HEK293 (cell line): ENCODE measurements at regions not wholly inside any gene's neighbourhood (a gene's known extent, or its start where the extent isn't known, plus 50 kb on each side); places are given as distances from the start of the nearest gene placed in this dataset.

Experiments
- CTCF ChIA-PET: fragments of 350-600 bp; formaldehyde crosslinking; extraction: SDS; loops from one replicate; lab custom pipeline; 2021; ENCODE audit warnings: antibody characterized with exemption; lab: Yijun Ruan, JAX
- POLR2A ChIA-PET: fragments of 300-600 bp; formaldehyde crosslinking; extraction: SDS; loops from one replicate; lab custom pipeline; 2020; ENCODE audit warnings: antibody characterized with exemption, inconsistent platforms; lab: Yijun Ruan, JAX
- H3K27ac ChIP-seq: fragments of 200-500 bp; sonication (Bioruptor generic); 2 replicates; pipeline ENCODE4 v1.5.1; 2014; ENCODE audit warnings: low read depth, low read length, control low read depth, inconsistent platforms; ENCODE audit errors: extremely low read depth
- H3K36me3 ChIP-seq, 2 experiments: fragments of 200-500 bp in 1 of 2; sonication (Bioruptor generic) in 1 of 2; 1 replicate in 1 of 2; 2 replicates in 1 of 2; pipeline ENCODE4 v1.5.1; 2014 to 2017; ENCODE audit warnings: inconsistent platforms in 2 of 2, low read length in 2 of 2; ENCODE audit not compliant: control insufficient read depth in 2 of 2, insufficient read depth in 1 of 2
- H3K4me1 ChIP-seq: fragments of 200-500 bp; sonication (Bioruptor generic); 2 replicates; pipeline ENCODE4 v1.5.1; 2014; ENCODE audit warnings: mild to moderate bottlenecking, low read length, inconsistent platforms; ENCODE audit not compliant: control insufficient read depth, insufficient read depth
- H3K4me3 ChIP-seq: 2 replicates; pipeline ENCODE4 v1.5.1; 2011; ENCODE audit warnings: low read depth, mild to moderate bottlenecking, control low read depth, low read length, moderate library complexity
- H3K9me3 ChIP-seq: fragments of 200-500 bp; sonication (Bioruptor generic); 2 replicates; pipeline ENCODE4 v1.5.1; 2014; ENCODE audit warnings: low read depth, low read length, inconsistent platforms; ENCODE audit not compliant: control insufficient read depth, insufficient read depth
- GLIS1 ChIP-seq: fragments of 450-650 bp; formaldehyde crosslinking; IDR thresholded peaks from 2 replicates; pipeline ENCODE4 v1.5.1; 2016; ENCODE audit warnings: missing biosample characterization, missing genetic modification characterization
- KLF1 ChIP-seq: fragments of 450-650 bp; formaldehyde crosslinking; IDR thresholded peaks from 2 replicates; pipeline ENCODE4 v1.5.1; 2016; ENCODE audit warnings: missing biosample characterization, missing genetic modification characterization
- PRDM1 ChIP-seq: fragments of 450-650 bp; formaldehyde crosslinking; IDR thresholded peaks from 2 replicates; pipeline ENCODE4; 2016; ENCODE audit warnings: missing biosample characterization, missing genetic modification characterization
- REPIN1 ChIP-seq: fragments of 450-650 bp; formaldehyde crosslinking; IDR thresholded peaks from 2 replicates; pipeline ENCODE4 v1.5.1; 2017; ENCODE audit warnings: missing biosample characterization, missing genetic modification characterization, low read depth
- TRIM28 ChIP-seq: IDR thresholded peaks from 2 replicates; pipeline ENCODE4 v1.6.1; 2011; ENCODE audit warnings: low read length, control low read depth, borderline replicate concordance
- ZNF138 ChIP-seq: fragments of 450-650 bp; formaldehyde crosslinking; IDR thresholded peaks from 2 replicates; pipeline ENCODE4 v1.5.1; 2016; ENCODE audit warnings: missing biosample characterization, missing genetic modification characterization, borderline replicate concordance
- ZNF221 ChIP-seq: fragments of 450-650 bp; formaldehyde crosslinking; IDR thresholded peaks from 2 replicates; pipeline ENCODE4 v1.5.1; 2017; ENCODE audit warnings: missing biosample characterization, missing genetic modification characterization, borderline replicate concordance
- ZNF248 ChIP-seq: fragments of 450-650 bp; formaldehyde crosslinking; IDR thresholded peaks from 2 replicates; pipeline ENCODE4 v1.5.1; 2017; ENCODE audit warnings: missing biosample characterization, missing genetic modification characterization
- ZNF266 ChIP-seq: fragments of 450-650 bp; formaldehyde crosslinking; IDR thresholded peaks from 2 replicates; pipeline ENCODE4 v1.5.1; 2016; ENCODE audit warnings: missing biosample characterization, missing genetic modification characterization, low read depth
- ZNF404 ChIP-seq: fragments of 450-650 bp; formaldehyde crosslinking; IDR thresholded peaks from 2 replicates; pipeline ENCODE4 v1.5.1; 2017; ENCODE audit warnings: missing biosample characterization, missing genetic modification characterization
- ZNF514 ChIP-seq: fragments of 450-650 bp; formaldehyde crosslinking; IDR thresholded peaks from 2 replicates; pipeline ENCODE4 v1.5.1; 2016; ENCODE audit warnings: missing biosample characterization, missing genetic modification characterization
- ZNF677 ChIP-seq: fragments of 450-650 bp; IDR thresholded peaks from 2 replicates; pipeline ENCODE4 v1.5.0; 2018; ENCODE audit warnings: missing biosample characterization, mild to moderate bottlenecking, missing genetic modification characterization, moderate library complexity
- TF ChIP-seq, protein P1 (sequence below): fragments of 450-650 bp; formaldehyde crosslinking; IDR thresholded peaks from 2 replicates; pipeline ENCODE4 v1.5.1; 2016; ENCODE audit warnings: missing biosample characterization, missing genetic modification characterization
- TF ChIP-seq, protein P2 (sequence below): fragments of 450-650 bp; formaldehyde crosslinking; IDR thresholded peaks from 2 replicates; pipeline ENCODE4 v1.5.1; 2016; ENCODE audit warnings: missing biosample characterization, missing genetic modification characterization, low read depth
- TF ChIP-seq, protein P3 (sequence below): fragments of 450-650 bp; formaldehyde crosslinking; IDR thresholded peaks from 2 replicates; pipeline ENCODE4 v1.5.1; 2016; ENCODE audit warnings: missing biosample characterization, missing genetic modification characterization
- TF ChIP-seq, protein P4 (sequence below): fragments of 450-650 bp; formaldehyde crosslinking; IDR thresholded peaks from 2 replicates; pipeline ENCODE4 v1.5.1; 2016; ENCODE audit warnings: missing biosample characterization, missing genetic modification characterization

DNA sequence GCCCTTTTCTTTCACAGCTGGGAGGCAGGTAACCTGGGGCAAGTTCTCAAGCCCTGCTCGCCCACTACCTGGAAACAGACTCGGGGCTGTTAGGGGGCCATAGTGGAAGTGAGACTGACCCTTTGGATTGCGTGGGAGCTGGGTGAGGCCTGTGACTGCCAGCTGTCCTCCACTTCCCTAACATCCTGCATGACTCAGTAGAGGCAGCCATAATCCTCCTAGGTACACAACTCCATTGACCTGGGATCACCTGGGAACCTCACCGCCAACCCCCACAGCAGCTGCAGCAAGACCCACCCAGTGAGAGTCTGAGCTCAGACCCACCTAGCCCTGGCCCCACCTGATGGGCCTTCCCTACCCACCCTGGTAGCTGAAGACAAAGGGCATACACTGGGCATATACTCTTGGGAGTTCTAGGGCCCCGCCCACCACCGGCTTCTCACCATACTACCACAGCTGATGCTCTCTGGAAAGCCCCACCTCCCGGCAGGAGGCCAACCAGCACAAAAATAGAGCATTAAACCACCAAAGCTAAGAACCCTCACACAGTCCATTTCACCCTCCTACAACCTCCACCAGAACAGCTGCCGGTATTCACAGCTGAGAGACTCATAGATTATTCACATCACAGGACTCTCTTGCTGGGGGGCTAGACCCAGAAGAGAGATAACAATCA, 61.1 kb upstream of the DCTD start:
- H3K9me3 ChIP-seq, result no peaks in the 10 kb centered on the region
- ChIA-PET CTCF (interaction anchor here (1.5 kb wide), 1 partner anchor 284 kb away, joined by 3 read pairs; no protein-coding TSS in a partner anchor), POLR2A (no interaction called here)
- no peak overlapping the region for H3K4me3 ChIP-seq
- TF ChIP-seq ZNF514 (tag by site-specific recombination) (no peak), TRIM28 (no peak), ZNF221 (tag by site-specific recombination) (no peak), ZNF404 (tag by site-specific recombination) (no peak), ZNF677 (tag by site-specific recombination) (no peak), KLF1 (tag by site-specific recombination) (no peak), PRDM1 (tag by site-specific recombination) (no peak), GLIS1 (tag by site-specific recombination) (no peak), ZNF138 (tag by site-specific recombination) (no peak), ZNF266 (no peak), ZNF248 (no peak)
- TF ChIP-seq, protein P1, sequence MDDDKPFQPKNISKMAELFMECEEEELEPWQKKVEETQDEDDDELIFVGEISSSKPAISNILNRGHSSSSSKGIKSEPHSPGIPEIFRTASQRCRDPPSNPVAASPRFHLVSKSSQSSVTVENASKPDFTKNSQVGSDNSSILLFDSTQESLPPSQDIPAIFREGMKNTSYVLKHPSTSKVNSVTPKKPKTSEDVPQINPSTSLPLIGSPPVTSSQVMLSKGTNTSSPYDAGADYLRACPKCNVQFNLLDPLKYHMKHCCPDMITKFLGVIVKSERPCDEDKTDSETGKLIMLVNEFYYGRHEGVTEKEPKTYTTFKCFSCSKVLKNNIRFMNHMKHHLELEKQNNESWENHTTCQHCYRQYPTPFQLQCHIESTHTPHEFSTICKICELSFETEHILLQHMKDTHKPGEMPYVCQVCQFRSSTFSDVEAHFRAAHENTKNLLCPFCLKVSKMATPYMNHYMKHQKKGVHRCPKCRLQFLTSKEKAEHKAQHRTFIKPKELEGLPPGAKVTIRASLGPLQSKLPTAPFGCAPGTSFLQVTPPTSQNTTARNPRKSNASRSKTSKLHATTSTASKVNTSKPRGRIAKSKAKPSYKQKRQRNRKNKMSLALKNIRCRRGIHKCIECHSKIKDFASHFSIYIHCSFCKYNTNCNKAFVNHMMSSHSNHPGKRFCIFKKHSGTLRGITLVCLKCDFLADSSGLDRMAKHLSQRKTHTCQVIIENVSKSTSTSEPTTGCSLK (tag by site-specific recombination), result no peak
- TF ChIP-seq, protein P2, sequence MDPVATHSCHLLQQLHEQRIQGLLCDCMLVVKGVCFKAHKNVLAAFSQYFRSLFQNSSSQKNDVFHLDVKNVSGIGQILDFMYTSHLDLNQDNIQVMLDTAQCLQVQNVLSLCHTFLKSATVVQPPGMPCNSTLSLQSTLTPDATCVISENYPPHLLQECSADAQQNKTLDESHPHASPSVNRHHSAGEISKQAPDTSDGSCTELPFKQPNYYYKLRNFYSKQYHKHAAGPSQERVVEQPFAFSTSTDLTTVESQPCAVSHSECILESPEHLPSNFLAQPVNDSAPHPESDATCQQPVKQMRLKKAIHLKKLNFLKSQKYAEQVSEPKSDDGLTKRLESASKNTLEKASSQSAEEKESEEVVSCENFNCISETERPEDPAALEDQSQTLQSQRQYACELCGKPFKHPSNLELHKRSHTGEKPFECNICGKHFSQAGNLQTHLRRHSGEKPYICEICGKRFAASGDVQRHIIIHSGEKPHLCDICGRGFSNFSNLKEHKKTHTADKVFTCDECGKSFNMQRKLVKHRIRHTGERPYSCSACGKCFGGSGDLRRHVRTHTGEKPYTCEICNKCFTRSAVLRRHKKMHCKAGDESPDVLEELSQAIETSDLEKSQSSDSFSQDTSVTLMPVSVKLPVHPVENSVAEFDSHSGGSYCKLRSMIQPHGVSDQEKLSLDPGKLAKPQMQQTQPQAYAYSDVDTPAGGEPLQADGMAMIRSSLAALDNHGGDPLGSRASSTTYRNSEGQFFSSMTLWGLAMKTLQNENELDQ (tag by site-specific recombination), result no peak
- TF ChIP-seq, protein P3, sequence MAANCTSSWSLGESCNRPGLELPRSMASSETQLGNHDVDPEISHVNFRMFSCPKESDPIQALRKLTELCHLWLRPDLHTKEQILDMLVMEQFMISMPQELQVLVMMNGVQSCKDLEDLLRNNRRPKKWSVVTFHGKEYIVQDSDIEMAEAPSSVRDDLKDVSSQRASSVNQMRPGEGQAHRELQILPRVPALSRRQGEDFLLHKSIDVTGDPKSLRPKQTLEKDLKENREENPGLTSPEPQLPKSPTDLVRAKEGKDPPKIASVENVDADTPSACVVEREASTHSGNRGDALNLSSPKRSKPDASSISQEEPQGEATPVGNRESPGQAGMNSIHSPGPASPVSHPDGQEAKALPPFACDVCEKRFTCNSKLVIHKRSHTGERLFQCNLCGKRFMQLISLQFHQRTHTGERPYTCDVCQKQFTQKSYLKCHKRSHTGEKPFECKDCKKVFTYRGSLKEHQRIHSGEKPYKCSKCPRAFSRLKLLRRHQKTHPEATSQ (tag by site-specific recombination), result no peak
- H3K27ac ChIP-seq, result no peak overlapping the region
- no peaks in the 10 kb centered on the region for H3K4me1 ChIP-seq
- no peaks in the 10 kb centered on the region for H3K36me3 ChIP-seq

DNA sequence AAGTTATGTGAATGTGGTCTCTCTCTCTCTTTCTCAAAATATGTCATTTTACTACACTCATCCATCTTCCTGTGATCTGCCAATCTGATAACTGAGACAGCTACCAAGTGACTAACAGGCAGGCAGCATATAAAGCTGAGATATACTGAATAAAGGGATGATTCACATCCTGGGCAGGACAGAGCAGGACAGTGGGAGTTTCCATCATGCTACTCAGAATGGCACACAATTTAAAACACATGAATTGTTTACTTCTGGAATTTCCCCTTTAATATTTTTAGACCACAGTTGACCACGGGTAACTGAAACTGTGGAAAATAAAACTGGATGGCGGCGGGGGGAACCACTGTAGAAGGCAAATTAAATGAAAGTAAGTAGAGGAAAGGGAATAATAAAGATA, 58.6 kb upstream of the DCTD start:
- ChIA-PET CTCF (interaction anchor here (0.7 kb wide), 1 partner anchor 383 kb away, joined by 3 read pairs; no protein-coding TSS in a partner anchor), POLR2A (no interaction called here)
- TF ChIP-seq REPIN1 (tag by site-specific recombination), result no peak
- TF ChIP-seq, protein P4, sequence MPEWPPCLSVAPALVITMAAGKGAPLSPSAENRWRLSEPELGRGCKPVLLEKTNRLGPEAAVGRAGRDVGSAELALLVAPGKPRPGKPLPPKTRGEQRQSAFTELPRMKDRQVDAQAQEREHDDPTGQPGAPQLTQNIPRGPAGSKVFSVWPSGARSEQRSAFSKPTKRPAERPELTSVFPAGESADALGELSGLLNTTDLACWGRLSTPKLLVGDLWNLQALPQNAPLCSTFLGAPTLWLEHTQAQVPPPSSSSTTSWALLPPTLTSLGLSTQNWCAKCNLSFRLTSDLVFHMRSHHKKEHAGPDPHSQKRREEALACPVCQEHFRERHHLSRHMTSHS (tag by site-specific recombination), result no peak
- no peaks in the 10 kb centered on the region for H3K9me3 ChIP-seq
- H3K36me3 ChIP-seq, result no peaks in the 10 kb centered on the region
- no peak overlapping the region for H3K4me3 ChIP-seq
- H3K4me1 ChIP-seq, result no peaks in the 10 kb centered on the region
- no peak overlapping the region for H3K27ac ChIP-seq
